ENCODE measurements at regions not wholly inside any gene's neighbourhood (a gene's known extent, or its start where the extent isn't known, plus 50 kb on each side); places are given as distances from the start of the nearest gene placed in this dataset.

DNA sequence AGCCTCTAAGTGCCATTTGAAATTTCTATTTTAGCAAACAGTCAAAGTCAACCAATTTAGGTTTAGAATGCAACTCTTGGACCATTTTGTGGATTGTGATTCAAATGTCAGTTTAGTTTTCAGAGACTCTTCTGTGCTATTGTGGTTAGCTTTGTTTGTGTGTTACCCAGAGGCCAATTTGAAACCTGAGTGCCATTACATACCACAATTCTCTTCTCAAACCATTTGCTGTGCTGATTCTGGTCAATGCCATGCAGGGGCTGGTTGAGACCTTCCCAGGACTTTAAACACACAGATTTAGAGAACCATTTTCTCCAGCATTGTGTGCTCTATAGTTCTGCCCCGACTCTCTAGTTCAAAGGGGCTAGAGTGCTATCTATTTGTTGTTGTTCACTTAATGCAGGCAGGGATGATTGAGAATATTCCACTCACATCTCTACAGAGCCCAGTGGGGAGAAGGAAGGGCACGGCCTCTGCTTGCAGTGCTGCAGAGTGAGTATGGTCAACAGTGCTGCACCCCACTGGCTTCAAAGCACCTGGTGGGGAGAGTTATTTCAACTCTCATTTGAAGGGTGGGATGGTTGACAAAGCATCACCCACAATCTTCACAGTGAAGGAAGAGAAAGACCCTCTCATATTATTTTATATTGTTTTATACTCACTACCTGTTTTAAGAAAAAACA lies 738.2 kb downstream of the COL12A1 start:
- Mint-ChIP-seq H3K36me3 (ENCODE audit: insufficient read depth, unreplicated experiment) (no peaks in the 10 kb centered on the region), H3K4me3 (ENCODE audit: unreplicated experiment) (no peak overlapping the region), H3K27me3 (ENCODE audit: insufficient read depth, unreplicated experiment) (no peaks in the 10 kb centered on the region), H3K4me1 (ENCODE audit: insufficient read depth, unreplicated experiment) (no peaks in the 10 kb centered on the region), H3K27ac (ENCODE audit: low read depth, unreplicated experiment) (no peak overlapping the region), H3K9me3 (ENCODE audit: unreplicated experiment) (peaks cover under 1% of the 10 kb centered on the region)
- TF ChIP-seq, protein P1, sequence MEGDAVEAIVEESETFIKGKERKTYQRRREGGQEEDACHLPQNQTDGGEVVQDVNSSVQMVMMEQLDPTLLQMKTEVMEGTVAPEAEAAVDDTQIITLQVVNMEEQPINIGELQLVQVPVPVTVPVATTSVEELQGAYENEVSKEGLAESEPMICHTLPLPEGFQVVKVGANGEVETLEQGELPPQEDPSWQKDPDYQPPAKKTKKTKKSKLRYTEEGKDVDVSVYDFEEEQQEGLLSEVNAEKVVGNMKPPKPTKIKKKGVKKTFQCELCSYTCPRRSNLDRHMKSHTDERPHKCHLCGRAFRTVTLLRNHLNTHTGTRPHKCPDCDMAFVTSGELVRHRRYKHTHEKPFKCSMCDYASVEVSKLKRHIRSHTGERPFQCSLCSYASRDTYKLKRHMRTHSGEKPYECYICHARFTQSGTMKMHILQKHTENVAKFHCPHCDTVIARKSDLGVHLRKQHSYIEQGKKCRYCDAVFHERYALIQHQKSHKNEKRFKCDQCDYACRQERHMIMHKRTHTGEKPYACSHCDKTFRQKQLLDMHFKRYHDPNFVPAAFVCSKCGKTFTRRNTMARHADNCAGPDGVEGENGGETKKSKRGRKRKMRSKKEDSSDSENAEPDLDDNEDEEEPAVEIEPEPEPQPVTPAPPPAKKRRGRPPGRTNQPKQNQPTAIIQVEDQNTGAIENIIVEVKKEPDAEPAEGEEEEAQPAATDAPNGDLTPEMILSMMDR (IDR thresholded peaks at IDR 0.05; ENCODE audit: unreplicated experiment), result no peak
- intact Hi-C loops (cut with micrococcal nuclease), result no loop called here
- no peak for DNase-seq (ENCODE audit: unreplicated experiment)
- BruUV-seq (replicated peaks), result no TSS peak
- POLR2A ChIA-PET, result no interaction called here
- CTCF ChIA-PET, result interaction anchor here (0.9 kb wide), 1 partner anchor 21 kb away, joined by 3 read pairs; no protein-coding TSS in a partner anchor

DNA sequence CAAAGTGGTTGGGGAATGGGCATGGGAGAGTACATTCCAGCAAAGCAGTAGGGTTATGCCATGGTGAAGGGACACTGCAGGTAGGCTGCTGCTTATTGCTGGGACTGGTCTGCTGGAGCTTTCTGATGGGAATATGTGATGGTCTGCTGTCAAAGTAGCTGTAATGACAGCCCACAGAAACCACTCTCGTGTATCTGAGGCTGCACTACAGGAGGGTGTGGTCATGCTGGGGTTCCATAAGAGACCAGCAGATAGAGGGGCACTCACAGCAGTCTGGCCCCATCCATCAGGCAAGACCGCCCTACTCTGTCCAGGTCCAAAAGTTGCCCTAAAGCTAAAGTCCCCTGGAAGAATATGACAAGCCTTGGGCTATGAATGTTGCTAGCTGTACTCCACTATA lies 739.3 kb downstream of the COL12A1 start:
- H3K4me3 Mint-ChIP-seq (ENCODE audit: unreplicated experiment), result no peak overlapping the region
- no peak for DNase-seq (ENCODE audit: unreplicated experiment)
- TF ChIP-seq, protein P1 (IDR thresholded peaks at IDR 0.05; ENCODE audit: unreplicated experiment), result no peak
- no peaks in the 10 kb centered on the region for H3K4me1 Mint-ChIP-seq (ENCODE audit: insufficient read depth, unreplicated experiment)
- ChIA-PET POLR2A (no interaction called here), CTCF (no interaction called here)
- H3K36me3 Mint-ChIP-seq (ENCODE audit: insufficient read depth, unreplicated experiment), result no peaks in the 10 kb centered on the region
- BruUV-seq (replicated peaks), result no TSS peak
- H3K9me3 Mint-ChIP-seq (ENCODE audit: unreplicated experiment), result peaks cover 11% of the 10 kb centered on the region
- no peaks in the 10 kb centered on the region for H3K27me3 Mint-ChIP-seq (ENCODE audit: insufficient read depth, unreplicated experiment)
- intact Hi-C loops (cut with micrococcal nuclease), result no loop called here
- no peak overlapping the region for H3K27ac Mint-ChIP-seq (ENCODE audit: low read depth, unreplicated experiment)

DNA sequence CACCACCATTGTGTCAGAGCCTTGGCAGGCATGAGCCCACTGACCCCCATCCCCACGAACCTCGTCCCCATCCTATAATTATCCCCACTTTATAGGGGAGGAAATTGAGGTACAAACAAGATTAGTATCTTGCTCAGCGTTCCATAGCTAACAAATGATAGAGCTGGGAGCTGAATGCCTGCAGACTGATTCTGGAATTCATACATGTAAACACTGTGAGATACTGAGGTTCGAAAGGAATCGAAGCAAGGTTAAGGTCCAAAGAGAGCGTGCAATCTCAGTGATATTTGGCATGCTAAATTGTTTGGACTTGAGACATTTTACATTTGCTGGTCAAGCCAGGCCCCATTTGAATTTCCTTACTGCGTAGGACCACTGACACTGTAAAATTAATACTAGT lies 746.6 kb downstream of the COL12A1 start:
- ChIA-PET POLR2A (no interaction called here), CTCF (no interaction called here)
- Mint-ChIP-seq H3K36me3 (ENCODE audit: insufficient read depth, unreplicated experiment) (no peaks in the 10 kb centered on the region), H3K27me3 (ENCODE audit: insufficient read depth, unreplicated experiment) (no peaks in the 10 kb centered on the region), H3K9me3 (ENCODE audit: unreplicated experiment) (peaks cover 14% of the 10 kb centered on the region), H3K27ac (ENCODE audit: low read depth, unreplicated experiment) (no peak overlapping the region), H3K4me1 (ENCODE audit: insufficient read depth, unreplicated experiment) (peaks cover under 1% of the 10 kb centered on the region), H3K4me3 (ENCODE audit: unreplicated experiment) (no peak overlapping the region)
- DNase-seq (ENCODE audit: unreplicated experiment), result no peak
- intact Hi-C loops (cut with micrococcal nuclease), result no loop called here
- TF ChIP-seq, protein P1 (IDR thresholded peaks at IDR 0.05; ENCODE audit: unreplicated experiment), result no peak
- BruUV-seq (replicated peaks), result no TSS peak

DNA sequence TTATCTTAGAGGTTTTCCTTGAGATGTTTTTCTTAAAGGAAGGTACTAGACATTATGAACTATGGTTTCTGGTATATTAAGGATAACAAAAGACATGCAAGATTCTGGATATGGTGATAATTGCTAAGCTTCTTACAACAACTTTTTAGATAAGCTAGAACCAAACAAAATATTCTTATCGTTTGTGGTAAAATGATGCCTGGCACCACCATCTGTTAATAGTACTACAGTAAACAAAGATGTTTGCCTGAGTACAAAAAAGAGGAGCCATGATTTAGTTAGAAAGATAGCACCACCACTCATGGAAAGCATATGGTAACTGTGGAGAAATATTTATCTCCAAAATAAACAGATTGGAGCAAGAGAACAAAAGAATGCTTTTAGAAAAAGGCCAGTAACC lies 747.3 kb downstream of the COL12A1 start:
- no TSS peak for BruUV-seq (replicated peaks)
- H3K4me3 Mint-ChIP-seq (ENCODE audit: unreplicated experiment), result no peak overlapping the region
- intact Hi-C loops (cut with micrococcal nuclease), result no loop called here
- H3K27ac Mint-ChIP-seq (ENCODE audit: low read depth, unreplicated experiment), result no peak overlapping the region
- H3K9me3 Mint-ChIP-seq (ENCODE audit: unreplicated experiment), result peaks cover 14% of the 10 kb centered on the region
- ChIA-PET CTCF (no interaction called here), POLR2A (no interaction called here)
- TF ChIP-seq, protein P1 (IDR thresholded peaks at IDR 0.05; ENCODE audit: unreplicated experiment), result no peak
- H3K4me1 Mint-ChIP-seq (ENCODE audit: insufficient read depth, unreplicated experiment), result peaks cover 7% of the 10 kb centered on the region
- no peak for DNase-seq (ENCODE audit: unreplicated experiment)
- H3K36me3 Mint-ChIP-seq (ENCODE audit: insufficient read depth, unreplicated experiment), result no peaks in the 10 kb centered on the region
- no peaks in the 10 kb centered on the region for H3K27me3 Mint-ChIP-seq (ENCODE audit: insufficient read depth, unreplicated experiment)
